Endothelial cell of umbilical vein (primary cell): ENCODE measurements at regions not wholly inside any gene's neighbourhood (a gene's known extent, or its start where the extent isn't known, plus 50 kb on each side); places are given as distances from the start of the nearest gene placed in this dataset. TPM values are rescaled to one million over a fixed set of nuclear protein-coding genes. Genes with fewer than 3 reads are reported as not detected.

Experiments used
- microRNA-seq: library from miRNA; unstranded; fragments of <30 nt; microRNA quantifications from one replicate; pipeline ENCODE4 v1.2.0, GENCODE V29; 2021; ENCODE audit warnings: borderline number of aligned reads, borderline replicate concordance
- small RNA-seq: library from RNA; depleted of rRNA; stranded (forward); fragments of <200 nt; gene quantifications from one replicate; pipeline ENCODE3, GENCODE V24; 2012; ENCODE audit warnings: low replicate concordance, low read depth; ENCODE audit not compliant: insufficient read depth, insufficient read length

Small RNAs in the stretch of these regions (microRNA-seq; reads per million reads assigned to microRNA genes)
- not detected for gene MIR3919

Small RNAs in the stretch of these regions (small RNA-seq; reads per million reads assigned to genes)
- gene MIR3919 (not detected), gene RNU2-31P (not detected)
